Glomerular visceral epithelial cell (primary cell): ENCODE measurements at regions not wholly inside any gene's neighbourhood (a gene's known extent, or its start where the extent isn't known, plus 50 kb on each side); places are given as distances from the start of the nearest gene placed in this dataset.

Experiments used
- DNase-seq: peaks from one replicate; pipeline ENCODE4 v3.0.0-alpha.2; 2016; ENCODE audit errors: extremely low spot score

DNA sequence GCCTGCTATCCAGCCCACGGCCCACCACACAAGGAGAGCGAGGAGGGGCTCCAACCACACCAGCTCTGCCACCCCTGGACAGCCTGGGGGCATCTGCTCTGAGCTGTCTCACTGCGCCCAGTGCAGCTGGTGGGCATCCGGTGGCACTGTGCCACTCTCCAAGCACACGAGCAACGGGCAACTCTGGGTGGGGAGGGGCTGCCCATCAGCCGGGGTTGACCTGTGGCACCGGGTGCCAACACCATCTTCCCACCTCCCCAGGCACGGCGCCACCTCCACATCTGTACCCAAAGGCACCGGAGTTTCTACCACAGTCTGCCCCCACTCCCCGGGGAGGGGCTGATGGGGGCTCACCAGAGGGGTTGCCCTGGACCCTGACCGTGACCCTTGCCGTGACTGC, 241.8 kb downstream of the RBFOX3 start:
- DNase-seq, result no peak

DNA sequence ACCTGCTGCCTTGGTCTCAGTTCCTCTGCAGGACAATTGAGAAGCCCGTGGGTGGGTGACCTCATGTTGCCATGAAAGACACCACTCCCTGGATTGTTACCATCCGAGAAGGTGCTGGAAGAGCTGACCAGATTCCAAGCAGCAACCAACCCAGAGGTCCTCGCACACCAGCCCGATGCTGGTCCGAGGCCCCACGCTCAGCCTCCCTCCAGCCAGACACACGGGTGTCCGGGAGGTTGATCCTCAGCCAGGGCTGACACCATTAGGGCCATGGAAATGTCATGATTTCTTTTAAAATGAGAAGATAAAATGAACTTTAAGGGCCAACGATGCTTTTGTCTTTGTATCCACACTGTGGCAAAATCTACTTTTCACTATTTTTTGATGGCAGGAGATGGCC, 242.3 kb downstream of the RBFOX3 start:
- DNase-seq, result no peak

DNA sequence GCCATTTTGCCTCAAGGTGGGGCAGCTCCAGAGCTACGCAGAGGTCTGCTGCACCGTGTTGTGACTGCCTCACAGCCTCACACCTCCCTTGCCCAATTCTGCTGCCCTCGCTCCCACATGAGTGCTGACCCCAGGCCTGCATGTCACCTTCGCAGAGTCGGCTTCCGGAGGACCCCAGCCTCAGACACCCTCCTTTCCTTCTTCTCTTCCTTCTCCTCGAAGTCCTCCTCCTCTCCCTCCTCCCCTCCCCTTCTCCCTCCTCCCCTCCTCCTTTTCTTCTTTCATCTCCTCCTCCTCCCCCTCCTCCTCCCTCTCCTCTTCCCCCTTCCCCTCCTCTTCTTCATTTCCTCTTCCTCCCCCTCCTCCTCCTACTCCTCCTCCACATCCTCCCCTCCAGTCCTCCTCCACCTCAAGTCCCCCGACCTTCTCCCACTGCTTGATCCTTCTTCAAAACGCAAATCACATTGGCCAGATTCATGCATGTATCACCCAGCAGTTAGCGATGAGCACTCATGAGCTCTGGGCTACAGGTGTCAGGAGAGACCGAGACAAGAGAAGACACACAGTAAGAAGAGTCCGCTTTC, 243.8 kb downstream of the RBFOX3 start:
- DNase-seq, result no peak

DNA sequence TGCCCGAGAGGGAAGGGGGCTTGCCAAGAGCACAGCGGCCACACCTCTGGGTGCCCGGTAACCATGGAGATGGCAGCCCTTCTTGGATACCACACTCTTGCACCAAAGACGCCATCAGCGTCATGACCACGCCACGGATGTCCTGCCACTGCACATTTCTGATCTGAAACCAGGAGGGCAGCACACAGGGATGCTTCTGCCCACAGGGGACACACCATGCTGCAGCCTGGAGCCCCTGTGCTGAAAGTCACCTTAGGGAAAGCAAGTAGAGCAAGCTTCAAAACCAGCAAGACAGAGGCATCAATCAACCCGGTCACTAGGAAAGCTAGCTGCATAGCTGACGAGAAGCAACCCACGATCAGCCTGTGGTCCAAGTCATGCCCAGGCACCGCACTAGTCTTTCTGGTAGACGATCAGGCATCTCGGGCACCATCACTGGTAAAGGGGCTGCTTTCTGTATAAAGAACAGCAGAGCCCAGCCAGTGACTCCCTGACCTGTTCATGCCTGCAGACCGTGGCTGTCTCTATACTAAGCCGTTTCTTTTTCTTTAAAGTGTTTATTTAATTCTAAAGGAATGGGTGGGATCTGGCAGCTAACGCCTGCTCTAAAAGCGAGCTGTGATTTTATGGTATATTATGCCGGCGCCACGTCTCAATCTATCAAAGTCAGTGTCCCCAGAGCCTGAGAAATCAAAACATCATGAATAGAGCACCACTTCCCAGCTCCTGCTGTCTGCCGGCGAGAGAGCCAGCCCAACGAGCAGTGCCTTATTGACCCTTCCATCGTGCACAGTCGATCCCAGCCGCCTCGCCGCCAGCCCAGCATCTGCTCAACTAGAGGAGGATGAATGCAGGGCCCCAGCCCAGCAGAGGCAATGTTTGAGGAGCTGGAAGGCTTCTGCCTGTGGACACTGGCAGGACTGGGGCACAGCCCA, 244.7 kb downstream of the RBFOX3 start:
- DNase-seq, result no peak

DNA sequence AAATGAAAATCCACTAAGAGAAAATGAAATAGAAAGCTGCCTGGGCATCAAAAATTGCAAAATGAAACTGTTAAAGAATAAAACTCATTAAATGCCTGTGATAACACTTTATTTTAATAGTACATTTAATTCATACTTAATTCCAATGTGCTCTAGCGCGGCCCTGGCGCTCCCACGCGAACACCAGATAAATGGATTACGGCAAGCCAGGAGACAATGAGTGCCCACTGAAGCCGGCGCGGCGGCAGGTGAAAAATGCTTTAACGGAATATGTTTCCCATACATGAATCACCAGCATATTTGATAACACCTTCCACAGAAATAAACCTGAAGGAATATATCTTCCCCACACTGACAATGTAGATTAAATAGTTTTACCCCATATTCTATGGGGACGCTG, 245.5 kb downstream of the RBFOX3 start:
- DNase-seq, result no peak

DNA sequence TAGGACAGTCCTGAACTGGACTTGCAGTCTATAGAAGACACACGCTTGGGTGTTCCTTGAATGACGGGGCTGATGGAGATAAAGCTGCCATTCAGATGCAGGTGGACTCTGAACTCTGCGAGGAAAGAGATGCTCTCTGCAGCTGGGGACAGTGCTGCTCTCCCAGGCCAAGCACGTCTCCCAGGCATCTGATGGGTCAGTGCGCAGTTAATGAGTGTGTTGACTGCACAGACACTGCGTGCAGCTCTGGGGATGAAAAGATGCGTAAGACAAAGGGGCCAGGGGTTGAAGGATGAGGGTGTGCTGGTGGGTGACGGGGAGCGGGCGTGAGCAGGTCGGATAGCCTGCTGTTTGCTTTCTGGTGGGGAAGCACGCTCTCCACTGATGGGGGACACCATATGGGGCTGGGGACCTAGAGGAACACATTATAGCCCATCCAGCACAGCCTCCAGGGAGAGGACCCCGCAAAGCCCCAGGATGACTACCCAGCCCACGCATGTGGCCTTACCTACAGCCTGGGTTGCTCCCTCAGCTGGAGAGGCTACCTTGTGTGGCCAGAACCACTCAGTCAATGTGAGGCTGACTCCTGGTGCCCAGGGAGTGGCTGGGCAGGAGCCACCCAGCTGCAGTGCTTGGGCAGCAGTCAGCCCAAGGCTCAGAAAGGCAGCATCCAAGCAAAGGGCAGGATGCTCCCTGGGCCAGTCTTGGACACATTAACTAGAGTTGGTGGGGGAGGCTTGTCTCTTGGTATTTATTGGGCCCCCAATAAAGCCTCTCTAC, 246.3 kb downstream of the RBFOX3 start:
- no peak for DNase-seq

DNA sequence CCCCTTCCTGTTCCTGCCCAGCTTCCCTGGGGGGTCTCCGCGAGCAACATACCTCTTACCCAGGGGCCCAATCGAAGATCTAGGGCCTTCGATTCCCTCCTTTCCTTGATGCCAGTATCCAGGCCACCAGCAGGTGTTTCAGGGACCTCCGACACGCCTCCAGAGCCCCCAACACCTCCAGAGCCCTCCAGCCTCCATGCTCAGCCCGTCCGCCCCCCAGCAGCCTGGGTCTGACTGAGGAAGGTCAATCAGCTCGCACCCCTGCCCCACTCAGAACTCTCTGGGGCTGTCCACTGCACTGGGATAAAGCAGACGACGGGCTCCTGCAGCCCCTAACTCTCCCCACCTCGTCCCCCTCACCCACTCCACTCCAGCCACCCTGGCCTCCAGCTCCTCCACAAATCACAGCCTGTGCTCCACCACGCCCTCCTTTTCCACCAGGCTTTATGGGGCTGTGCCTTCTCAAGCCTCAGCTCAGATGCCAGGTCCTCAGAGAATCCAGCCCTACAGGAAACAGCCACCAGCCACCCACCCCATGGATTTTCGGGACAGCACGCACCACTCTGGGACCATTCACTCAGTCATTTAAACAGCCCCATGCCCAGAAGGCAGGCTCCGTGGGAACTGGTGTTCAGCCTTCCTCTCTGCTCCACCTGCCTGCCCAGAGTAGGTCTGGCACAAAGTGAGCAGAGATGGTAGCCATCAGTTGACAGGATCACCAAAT, 247.1 kb downstream of the RBFOX3 start:
- DNase-seq, result no peak

DNA sequence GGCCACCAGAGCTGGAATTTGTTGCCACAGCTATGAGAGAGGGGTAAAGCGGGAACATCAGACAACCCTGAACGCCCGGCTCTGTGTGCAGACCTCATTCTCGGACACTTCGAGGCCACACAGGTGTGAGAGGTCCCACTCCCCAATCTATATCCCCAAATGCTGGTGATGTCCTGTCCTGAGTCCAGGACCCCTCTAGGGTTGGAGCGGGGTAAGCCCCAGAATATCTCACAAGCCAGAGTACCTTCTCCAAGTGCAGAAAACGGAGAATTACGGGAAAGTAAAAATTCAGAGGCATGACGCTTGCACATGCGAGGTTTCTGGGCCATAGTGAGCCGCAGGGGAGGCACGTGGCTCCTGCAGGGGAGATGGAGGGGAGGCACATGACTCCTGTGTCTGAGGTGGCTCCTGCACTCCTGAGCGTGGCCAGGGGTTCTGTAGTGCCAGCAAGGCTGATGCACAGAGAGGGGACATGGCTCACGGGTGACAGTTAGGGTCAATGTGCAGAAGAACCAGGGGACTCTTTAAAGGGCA, 248.0 kb downstream of the RBFOX3 start:
- no peak for DNase-seq

DNA sequence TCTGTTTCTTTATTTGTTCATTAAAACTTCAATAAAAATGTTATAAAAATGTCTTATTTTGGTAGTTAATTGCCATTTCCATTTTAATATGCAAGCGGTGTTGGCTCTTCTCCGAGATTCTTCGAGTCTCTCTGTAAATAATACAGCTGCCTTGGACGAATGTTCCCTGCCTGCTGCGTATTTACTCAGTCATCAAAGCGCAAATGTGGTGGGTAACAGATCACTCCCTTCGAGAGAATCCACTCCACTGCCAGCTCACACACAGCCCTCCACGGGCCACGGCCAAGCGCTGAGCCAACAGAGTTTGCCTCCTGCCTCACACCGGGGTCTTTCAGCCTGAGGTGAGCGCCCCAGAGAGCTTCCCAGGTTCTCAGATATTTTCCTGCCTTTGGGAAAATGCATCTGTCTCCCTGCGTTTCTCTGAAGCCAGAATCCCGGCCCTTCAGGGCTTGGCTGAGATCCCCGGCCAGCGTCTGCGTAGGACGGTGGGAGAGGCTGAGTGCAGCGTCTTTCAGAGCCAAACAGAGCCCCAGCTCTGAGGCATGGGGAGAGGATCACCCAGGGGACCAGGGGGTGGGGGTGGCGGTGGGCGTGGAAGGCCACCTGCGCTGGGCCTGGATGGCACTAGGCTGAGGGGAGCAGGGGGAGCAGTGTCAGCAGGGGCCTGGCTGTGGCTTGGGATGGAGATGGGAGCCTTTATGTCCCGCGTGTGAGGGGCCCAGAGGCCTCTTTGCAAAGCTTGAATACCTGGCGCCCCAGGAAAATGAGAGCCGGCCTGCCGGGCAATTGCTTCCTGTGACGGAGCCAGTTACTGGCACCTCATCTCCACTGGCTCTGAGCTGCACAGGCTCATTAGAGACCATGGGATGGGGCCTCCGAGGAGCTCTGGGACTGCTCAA, 248.7 kb downstream of the RBFOX3 start:
- DNase-seq, result no peak

DNA sequence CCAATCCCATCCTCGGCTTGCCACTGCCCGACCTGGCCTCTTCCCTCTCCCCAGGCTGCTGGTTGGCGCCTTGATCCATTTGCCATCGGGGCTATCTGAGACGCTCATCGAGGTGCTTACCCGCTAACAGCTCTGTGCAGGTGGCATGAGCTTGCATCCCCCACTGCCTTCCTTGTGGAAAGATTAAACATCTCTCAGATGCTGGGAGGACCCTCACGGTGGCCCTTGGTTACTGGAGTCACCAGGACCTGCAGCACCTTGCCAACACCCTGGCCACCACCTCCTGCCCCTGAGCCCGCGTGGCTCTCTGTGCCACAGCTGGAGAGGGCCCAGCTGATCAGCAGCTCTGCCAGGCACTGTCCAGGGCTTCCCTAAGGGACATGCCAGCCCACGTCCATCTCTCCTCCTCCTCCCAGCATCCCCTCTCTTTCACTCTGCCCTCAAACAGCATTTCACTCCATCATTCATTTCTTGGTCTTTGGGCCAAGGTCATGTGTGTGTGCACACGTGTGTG, 249.6 kb downstream of the RBFOX3 start:
- no peak for DNase-seq

DNA sequence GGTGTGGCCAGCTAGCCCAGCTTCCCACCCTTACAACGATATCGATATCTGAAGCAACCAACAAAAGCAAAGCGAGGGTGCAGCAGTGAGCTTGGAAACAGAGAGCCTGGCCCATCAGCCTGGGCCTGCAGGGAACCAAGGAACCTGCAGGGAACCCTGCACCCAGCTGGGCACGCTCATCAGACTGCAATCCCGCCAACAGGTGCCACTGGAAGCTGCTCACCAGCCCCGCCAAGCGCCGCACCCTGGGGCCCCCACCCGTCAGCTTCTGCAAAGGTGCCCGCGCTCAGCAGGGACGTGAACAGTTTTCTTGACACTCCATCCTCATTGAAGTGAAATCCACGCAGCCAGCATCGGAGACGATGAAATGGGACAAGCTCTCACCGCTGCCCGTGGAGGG, 250.7 kb downstream of the RBFOX3 start:
- no peak for DNase-seq

DNA sequence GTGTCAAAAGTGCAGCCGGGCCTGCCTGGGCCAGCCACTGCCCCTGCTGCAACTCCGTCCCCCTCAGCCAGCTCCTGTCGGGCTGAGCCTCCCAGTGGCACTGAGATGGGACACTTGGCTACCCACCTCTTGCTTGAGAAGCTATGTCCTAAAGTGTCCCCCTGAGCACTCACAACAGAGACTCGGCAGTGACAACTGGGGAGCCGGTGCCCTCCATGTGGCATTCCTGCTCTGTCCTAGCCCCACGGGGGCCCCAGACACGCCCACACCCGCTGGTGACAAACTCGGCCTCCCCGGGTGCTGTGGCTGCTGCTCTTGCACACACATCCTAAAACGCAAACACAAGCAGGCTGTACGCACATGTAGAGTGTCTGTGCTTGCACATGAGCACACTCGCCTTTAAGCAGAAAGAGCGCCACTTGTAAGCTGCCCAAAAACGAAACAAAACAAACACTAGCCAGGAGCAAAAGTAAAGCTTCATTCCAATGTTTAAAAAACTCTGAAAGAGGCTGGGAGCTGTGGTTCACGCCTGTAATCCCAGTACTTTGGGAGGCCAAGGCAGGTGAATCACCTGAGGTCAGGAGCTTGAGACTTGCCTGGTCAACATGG, 253.9 kb downstream of the RBFOX3 start:
- DNase-seq, result no peak

DNA sequence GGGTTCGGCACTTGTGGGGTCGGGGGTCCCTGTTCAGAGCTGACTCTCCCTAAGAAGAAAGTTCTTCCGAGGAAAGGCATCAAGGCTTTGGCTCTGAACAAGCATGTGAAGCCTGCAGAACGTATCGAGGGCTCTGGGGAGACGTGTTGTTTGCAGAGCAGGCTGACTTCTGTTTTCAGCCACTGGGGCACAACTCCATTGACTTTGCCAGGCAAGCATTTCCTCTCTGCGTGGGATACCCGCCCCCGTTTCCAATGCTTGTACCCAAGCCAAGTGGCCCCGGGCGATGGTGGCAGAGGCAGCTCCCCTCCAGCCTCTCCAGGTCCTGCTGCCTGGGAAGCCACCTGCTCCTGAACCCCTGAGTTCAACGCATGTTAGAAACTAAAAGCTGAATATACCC, 255.7 kb downstream of the RBFOX3 start:
- DNase-seq, result no peak

DNA sequence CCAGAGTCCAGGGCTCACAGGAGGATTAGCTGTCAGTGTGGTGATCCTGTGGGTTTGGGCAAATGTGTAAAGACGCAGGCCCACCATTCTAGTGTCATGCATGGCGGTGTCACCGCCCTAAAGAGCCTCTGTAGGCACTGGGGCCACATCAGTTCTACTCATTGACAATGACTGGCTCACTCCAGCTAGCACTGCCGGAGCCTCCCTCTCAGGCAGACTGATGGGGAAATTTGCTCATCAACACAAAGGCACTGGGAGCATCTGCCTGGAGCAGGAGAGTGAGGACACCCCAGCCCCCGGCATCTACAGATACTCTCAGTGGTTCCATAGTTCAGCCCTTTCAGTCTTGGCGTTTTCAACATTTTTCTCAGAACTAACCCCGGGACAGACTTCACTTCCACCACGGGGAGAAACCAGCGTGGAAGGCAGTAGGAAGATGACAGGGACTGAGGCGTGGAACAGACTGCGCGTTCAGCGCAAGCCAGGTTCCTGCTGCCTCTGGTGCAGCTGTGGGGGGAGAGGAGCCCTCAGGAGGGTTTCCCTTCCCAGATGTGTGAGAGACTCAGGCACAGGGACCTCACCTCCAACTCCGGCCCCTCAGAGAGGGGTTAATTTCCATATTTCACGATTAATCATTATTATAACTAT, 256.6 kb downstream of the RBFOX3 start:
- DNase-seq, result no peak

DNA sequence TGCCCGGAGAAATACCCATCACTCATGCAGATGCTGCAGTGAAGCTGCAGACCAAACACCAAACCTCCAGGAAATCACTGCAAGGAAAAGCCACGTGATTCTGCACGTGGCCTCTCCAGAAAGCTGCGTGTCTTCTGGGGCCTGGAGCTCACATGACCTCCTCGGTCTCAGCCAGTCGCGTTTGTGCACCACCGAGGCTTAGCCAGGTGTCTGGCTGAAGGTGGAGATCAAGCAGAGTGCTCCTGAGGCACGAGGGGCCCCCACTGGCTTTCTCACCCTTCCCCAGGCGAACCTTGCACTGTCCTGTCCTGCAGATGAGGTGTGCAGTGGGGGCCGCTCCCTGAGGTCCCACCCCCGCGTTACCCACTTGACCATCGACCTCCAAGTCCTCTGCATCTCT, 257.3 kb downstream of the RBFOX3 start:
- no peak for DNase-seq

DNA sequence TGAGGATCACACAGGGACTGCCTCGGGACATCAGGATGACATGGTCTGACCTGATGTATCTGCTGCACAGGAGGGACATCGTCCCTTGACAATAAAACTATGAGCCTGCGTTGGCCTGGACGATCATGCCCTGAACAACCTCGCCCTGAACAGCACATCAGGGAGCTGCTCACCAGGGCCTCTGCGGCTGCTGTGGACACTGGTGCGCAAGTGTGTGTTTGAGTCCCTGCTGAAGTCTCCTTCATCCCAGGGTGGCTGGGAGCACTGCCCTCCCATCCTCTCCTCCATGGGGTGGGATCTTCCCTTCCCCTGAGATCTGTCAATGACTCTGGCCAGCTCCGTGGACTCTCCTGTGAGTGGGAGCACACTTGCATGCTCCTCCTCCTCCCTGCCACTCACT, 257.8 kb downstream of the RBFOX3 start:
- no peak for DNase-seq

DNA sequence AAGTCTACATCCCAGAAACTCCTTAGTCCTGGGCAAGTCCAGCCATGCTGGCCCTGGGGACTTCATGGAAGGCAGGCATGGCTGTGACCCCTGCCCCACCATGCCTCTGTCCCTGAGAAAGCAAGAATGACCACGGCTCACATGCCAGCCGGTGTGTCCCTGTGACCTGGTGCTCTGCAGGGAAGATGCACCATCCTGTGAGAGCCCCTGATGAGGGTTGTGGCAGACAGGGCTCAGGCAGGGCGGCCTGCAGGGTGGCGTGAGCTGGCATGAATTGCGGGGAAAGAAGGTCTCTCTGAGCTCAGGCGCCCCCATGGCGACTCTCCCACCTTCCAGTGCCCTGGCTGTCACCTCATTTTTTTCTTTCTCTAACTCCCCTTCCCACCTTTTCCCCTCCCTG, 260.3 kb downstream of the RBFOX3 start:
- no peak for DNase-seq

DNA sequence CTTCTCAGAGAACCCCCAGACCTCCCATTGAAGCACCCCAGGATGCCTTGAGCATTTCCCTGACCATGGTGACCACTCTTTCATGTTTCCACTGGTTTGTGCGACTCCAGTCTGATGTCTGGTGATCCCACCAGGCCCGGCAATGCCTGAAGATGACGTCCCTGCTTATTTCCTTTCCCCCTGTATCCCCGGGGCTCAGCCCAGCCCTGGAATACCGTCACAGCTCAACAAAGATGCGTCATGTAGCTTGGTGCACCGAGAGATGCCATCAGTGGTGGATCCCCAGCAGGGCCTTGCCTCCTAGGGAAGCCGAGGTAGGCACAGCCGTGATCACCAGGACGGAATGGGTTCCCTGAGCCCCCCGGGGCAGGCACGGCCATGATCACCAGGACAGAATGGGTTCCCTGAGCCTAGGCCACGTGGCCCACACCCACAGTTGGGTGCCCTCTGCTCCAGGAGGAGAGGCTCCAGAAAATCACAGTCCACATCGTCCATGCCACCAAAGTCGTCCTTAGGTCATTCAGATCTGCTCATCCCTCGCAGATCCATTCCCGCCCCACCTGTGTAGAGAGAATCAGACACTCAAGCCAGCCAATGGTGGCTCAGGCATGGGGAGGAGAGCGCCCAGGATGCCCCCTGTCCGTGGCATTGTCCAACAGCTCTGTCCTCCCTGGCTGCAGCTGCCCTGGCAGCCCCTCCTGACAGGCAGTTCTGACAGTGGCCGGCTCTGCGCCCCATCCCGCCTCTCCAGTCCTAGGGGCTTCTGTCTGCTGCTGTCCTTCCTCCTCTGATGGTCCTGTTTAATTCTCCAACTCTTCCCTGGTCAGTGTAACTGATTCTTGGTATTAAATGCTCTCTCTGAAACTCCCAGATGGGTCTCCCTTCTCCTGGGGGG, 261.1 kb downstream of the RBFOX3 start:
- no peak for DNase-seq

DNA sequence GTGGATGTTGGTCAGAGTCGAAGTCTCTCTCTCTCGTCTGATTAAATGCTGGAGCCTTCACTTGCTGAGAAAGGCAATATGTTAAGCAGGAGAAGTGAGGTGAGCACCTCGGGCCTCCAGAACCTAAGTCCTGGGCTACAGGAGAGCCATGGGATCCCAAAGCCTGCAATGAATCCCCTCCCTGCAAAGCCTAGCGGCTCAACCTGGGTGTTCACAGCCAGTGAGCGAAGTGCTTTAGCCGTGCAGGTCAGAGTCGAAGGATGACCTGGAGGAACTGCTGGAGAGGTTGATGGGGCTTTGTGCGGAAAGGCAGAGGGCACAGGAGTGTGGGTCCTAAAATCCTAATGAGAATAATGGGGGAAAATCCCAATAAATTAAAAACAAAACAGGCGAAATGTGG, 267.8 kb downstream of the ENGASE start:
- DNase-seq, result no peak
